GM12878 (cell line): ENCODE measurements at regions not wholly inside any gene's neighbourhood (a gene's known extent, or its start where the extent isn't known, plus 50 kb on each side); places are given as distances from the start of the nearest gene placed in this dataset.

ENCODE experiments used
- ATAC-seq: fragments of 200-7000 bp; cut with Tn5 transposase; 3 replicates; pipeline ENCODE4 v1.9.1; 2020; ENCODE audit warnings: mild to moderate bottlenecking, moderate library complexity
- BruUV-seq: library from RNA; stranded (reverse); fragments of 400-500 nt; replicated peaks from 2 replicates; lab custom pipeline; 2021; lab: Mats Ljungman, UMichigan
- CTCF ChIA-PET: fragments of 300-600 bp; sonication (Branson Sonifier 250); formaldehyde crosslinking; extraction: SDS; loops from one replicate; lab custom pipeline; 2021; ENCODE audit warnings: inconsistent platforms; lab: Yijun Ruan, JAX
- POLR2A ChIA-PET: fragments of 350-600 bp; formaldehyde crosslinking; extraction: SDS; loops from one replicate; lab custom pipeline; 2021; ENCODE audit warnings: inconsistent platforms; lab: Charles Lee
- RAD21 ChIA-PET: fragments of 300-600 bp; sonication (Branson Sonifier 250); formaldehyde crosslinking; loops from one replicate; lab custom pipeline; 2023; ENCODE audit warnings: antibody characterized with exemption; ENCODE audit not compliant: unreplicated experiment; lab: Charles Lee
- SMC1A ChIA-PET: fragments of 300-600 bp; sonication (Branson Sonifier 250); formaldehyde crosslinking; loops from one replicate; lab custom pipeline; 2023; ENCODE audit not compliant: unreplicated experiment, uncharacterized antibody; lab: Charles Lee
- DNase-seq: peaks from one replicate; pipeline ENCODE4 v3.0.0-alpha.2; 2011; ENCODE audit warnings: low read depth, low spot score
- FAIRE-seq: peaks from 3 replicates; lab custom pipeline; 2011; peaks lifted over from hg19 to GRCh38; lab: Jason Lieb, UNC
- H2AFZ ChIP-seq: 2 replicates; pipeline ENCODE4 v1.6.0; 2011; ENCODE audit warnings: low read depth, low read length, control low read depth; ENCODE audit not compliant: control insufficient read depth
- H3K27ac ChIP-seq: 2 replicates; pipeline ENCODE4 v1.5.1; 2011; ENCODE audit warnings: control low read depth; ENCODE audit not compliant: control insufficient read depth, insufficient read depth
- H3K27me3 ChIP-seq, 2 experiments: replicated peaks in 1 of 2; 2 replicates each; pipeline versions ENCODE4 v1.6.0 to v1.6.1; 2011; ENCODE audit warnings: low read length in 1 of 2; ENCODE audit not compliant: control insufficient read depth in 2 of 2, insufficient read depth in 2 of 2
- H3K36me3 ChIP-seq, 2 experiments: 2 replicates each; pipeline ENCODE4 v1.5.1; 2011; ENCODE audit warnings: low read length in 1 of 2; ENCODE audit not compliant: control insufficient read depth in 2 of 2, insufficient read depth in 2 of 2
- H3K4me1 ChIP-seq: 2 replicates; pipeline ENCODE4 v1.6.1; 2011; ENCODE audit warnings: mild to moderate bottlenecking, low read length, moderate library complexity, mixed read lengths; ENCODE audit not compliant: control insufficient read depth, insufficient read depth
- H3K4me2 ChIP-seq: 2 replicates; pipeline ENCODE4 v1.6.0; 2011; ENCODE audit warnings: control low read depth; ENCODE audit not compliant: control insufficient read depth, insufficient read depth
- H3K4me3 ChIP-seq: fragments of 200-600 bp; sonication (generic); 2 replicates; pipeline ENCODE4 v1.5.1; 2016
- H3K79me2 ChIP-seq: 2 replicates; pipeline ENCODE4 v1.6.0; 2011; ENCODE audit warnings: low read length; ENCODE audit not compliant: control insufficient read depth, insufficient read depth
- H3K9ac ChIP-seq: 2 replicates; pipeline ENCODE4 v1.8.0; 2011; ENCODE audit warnings: low read length, control low read depth, mixed read lengths; ENCODE audit not compliant: control insufficient read depth, insufficient read depth
- H3K9me3 ChIP-seq: replicated peaks from 3 replicates; pipeline ENCODE4 v1.5.1; 2011; ENCODE audit warnings: mild to moderate bottlenecking, low read length; ENCODE audit not compliant: control insufficient read depth, insufficient read depth
- H4K20me1 ChIP-seq: 2 replicates; pipeline ENCODE4 v1.6.0; 2011; ENCODE audit not compliant: control insufficient read depth, insufficient read depth
- BRCA1 ChIP-seq: IDR thresholded peaks from 2 replicates; pipeline ENCODE4 v1.6.1; 2011; ENCODE audit warnings: low read depth, low read length, improper control_type of control experiment
- CHD4 ChIP-seq: fragments of 200-600 bp; sonication (generic); IDR thresholded peaks from 2 replicates; pipeline ENCODE4 v1.6.1; 2016; ENCODE audit warnings: mild to moderate bottlenecking
- CREM ChIP-seq: IDR thresholded peaks from 2 replicates; pipeline ENCODE4 v1.6.1; 2014; ENCODE audit warnings: antibody characterized with exemption, low read depth
- IRF4 ChIP-seq: IDR thresholded peaks from 2 replicates; pipeline ENCODE4 v1.6.1; 2011; ENCODE audit warnings: low read depth, low read length
- IRF5 ChIP-seq: fragments of 450-650 bp; IDR thresholded peaks from 2 replicates; pipeline ENCODE4 v1.6.1; 2017; ENCODE audit warnings: borderline replicate concordance
- KDM1A ChIP-seq: fragments of 200-600 bp; sonication (generic); IDR thresholded peaks from 2 replicates; pipeline ENCODE4 v1.6.1; 2016; ENCODE audit warnings: borderline replicate concordance
- MLLT1 ChIP-seq: fragments of 450-650 bp; IDR thresholded peaks from 2 replicates; pipeline ENCODE4 v1.6.1; 2016; ENCODE audit warnings: mild to moderate bottlenecking
- NFXL1 ChIP-seq: fragments of 450-650 bp; IDR thresholded peaks from 2 replicates; pipeline ENCODE4 v1.6.1; 2017; ENCODE audit warnings: antibody characterized with exemption, mild to moderate bottlenecking, borderline replicate concordance
- NFYA ChIP-seq: IDR thresholded peaks from 2 replicates; pipeline ENCODE4 v1.6.1; 2011; ENCODE audit warnings: low read depth, mild to moderate bottlenecking, low read length, improper control_type of control experiment, borderline replicate concordance
- NR2C2 ChIP-seq: IDR thresholded peaks from 2 replicates; pipeline ENCODE4 v1.6.1; 2011; ENCODE audit warnings: borderline replicate concordance, low read depth; ENCODE audit not compliant: control insufficient read depth, insufficient read length
- NRF1 ChIP-seq: conservative IDR thresholded peaks from 2 replicates; pipeline ENCODE4 v1.6.1; 2011; ENCODE audit warnings: mild to moderate bottlenecking, low read depth, low read length, improper control_type of control experiment
- RBBP5 ChIP-seq: fragments of 200-600 bp; sonication (generic); conservative IDR thresholded peaks from 2 replicates; pipeline ENCODE4 v1.6.1; 2016
- REST ChIP-seq: IDR thresholded peaks from 2 replicates; pipeline ENCODE4 v1.6.1; 2012; ENCODE audit warnings: mild to moderate bottlenecking, low read depth, low read length
- SP1 ChIP-seq: IDR thresholded peaks from one replicate; pipeline ENCODE4 v1.6.1; 2011; ENCODE audit warnings: low read depth, low read length
- SUPT20H ChIP-seq: IDR thresholded peaks from 2 replicates; pipeline ENCODE4 v1.6.1; 2011; ENCODE audit warnings: low read depth, mild to moderate bottlenecking, low read length, moderate library complexity, borderline replicate concordance; ENCODE audit not compliant: control insufficient read depth
- TARDBP ChIP-seq: IDR thresholded peaks from 2 replicates; pipeline ENCODE4 v1.6.1; 2016; ENCODE audit warnings: borderline replicate concordance
- TCF12 ChIP-seq: IDR thresholded peaks from 2 replicates; pipeline ENCODE4 v1.6.1; 2011; ENCODE audit warnings: low read depth, mild to moderate bottlenecking, low read length
- TCF3 ChIP-seq: IDR thresholded peaks from 2 replicates; pipeline ENCODE4 v1.6.1; 2012; ENCODE audit warnings: low read depth, mild to moderate bottlenecking, low read length, borderline replicate concordance; ENCODE audit not compliant: insufficient read depth
- USF1 ChIP-seq: IDR thresholded peaks from 2 replicates; pipeline ENCODE4 v1.6.1; 2011; ENCODE audit warnings: borderline replicate concordance, low read depth, mild to moderate bottlenecking, moderate library complexity, mixed read lengths, low read length; ENCODE audit not compliant: insufficient read depth; ENCODE audit errors: extremely low read length
- WGBS: methylation state at CpG from one replicate; pipeline ENCODE4 v1.1.6; 2016; ENCODE audit warnings: low lambda C conversion rate; ENCODE audit not compliant: insufficient replicate concordance, insufficient coverage; ENCODE audit errors: missing lambda C conversion rate; 5-methylcytosine and 5-hydroxymethylcytosine counted together
- in situ Hi-C: fragments of 300-500 bp; cut with MboI; formaldehyde crosslinking; loops from 9 replicates; pipeline ENCODE4 v1.14.3; 2018; ENCODE audit warnings: mixed read lengths
- intact Hi-C: fragments of 100-400 bp; cut with micrococcal nuclease; formaldehyde crosslinking; loops from one replicate; pipeline ENCODE4 v1.14.2; 2022; ENCODE audit not compliant: unreplicated experiment

- ATAC-seq (no peak), FAIRE-seq (no peak), DNase-seq (no peak)
- no peaks in the 10 kb centered on the region for H4K20me1 ChIP-seq
- no peak overlapping the region for H2AFZ ChIP-seq
- intact Hi-C loops (no loop called here), in situ Hi-C loops (no loop called here)
- ChIA-PET POLR2A (no interaction called here), RAD21 (no interaction called here), SMC1A (interaction anchor here (0.9 to 1.3 kb wide), 2 partner anchors 11 to 14 kb away, joined by 3 to 4 read pairs; no protein-coding TSS in a partner anchor), CTCF (no interaction called here)
- no peaks in the 10 kb centered on the region for H3K4me1 ChIP-seq
- H3K27me3 ChIP-seq = peaks cover 0 to 1% of the 10 kb centered on the region in 2 experiments; a peak in 3 of 4 replicates
- no peaks in the 10 kb centered on the region for H3K9me3 ChIP-seq
- H3K4me2 ChIP-seq = no peak overlapping the region
- WGBS = 59% methylated on average over 10 of the region's 10 CpGs
- no peaks in the 10 kb centered on the region for H3K79me2 ChIP-seq
- no peak overlapping the region for H3K9ac ChIP-seq
- no TSS peak for BruUV-seq
- H3K36me3 ChIP-seq = no peaks in the 10 kb centered on the region
- no peak overlapping the region for H3K4me3 ChIP-seq
- H3K27ac ChIP-seq = no peak overlapping the region
- TF ChIP-seq REST = no peak
- TF ChIP-seq NRF1 = no peak
- no peak for TF ChIP-seq KDM1A
- no peak for TF ChIP-seq BRCA1
- no peak for TF ChIP-seq MLLT1
- TF ChIP-seq TCF3 = no peak
- TF ChIP-seq TARDBP = no peak
- TF ChIP-seq NFXL1 = no peak
- no peak for TF ChIP-seq IRF5
- TF ChIP-seq CREM = no peak
- no peak for TF ChIP-seq IRF4
- no peak for TF ChIP-seq SUPT20H
- no peak for TF ChIP-seq CHD4
- TF ChIP-seq TCF12 = no peak
- TF ChIP-seq RBBP5 = no peak
- TF ChIP-seq NR2C2 = no peak
- no peak for TF ChIP-seq NFYA
- TF ChIP-seq USF1 = no peak
- no peak for TF ChIP-seq SP1
These were observed 77.7 kb upstream of the APCDD1 start for GRCh38 chr18:10376731-10377130.
